ENCODE measurements at regions not wholly inside any gene's neighbourhood (a gene's known extent, or its start where the extent isn't known, plus 50 kb on each side); places are given as distances from the start of the nearest gene placed in this dataset.

- H3K36me3 ChIP-seq (ENCODE audit: control insufficient read depth in 4 of 4, insufficient read depth in 3 of 4, low read depth in 1 of 4, low read length in 3 of 4): no peaks in the 10 kb centered on the region
- H3K9ac ChIP-seq (ENCODE audit: low read depth in 1 of 2, low read length in 2 of 2): no peak overlapping the region
- DNase-seq (ENCODE audit: low spot score): no peak
- no peaks in the 10 kb centered on the region for H3K4me1 ChIP-seq (ENCODE audit: control insufficient read depth in 4 of 4, insufficient read depth in 4 of 4, low read length in 3 of 4)
- no peak overlapping the region for H3K27ac ChIP-seq (ENCODE audit: low read depth in 1 of 2, low read length in 2 of 2)
- peaks cover 0 to 3% (median 0%) of the 10 kb centered on the region in 4 donors for H3K9me3 ChIP-seq (ENCODE audit: control insufficient read depth in 4 of 4, low read length in 3 of 4)
- TF ChIP-seq HNF4G (IDR thresholded peaks at IDR 0.05) (no peak), EGR1 (IDR thresholded peaks at IDR 0.05; ENCODE audit: low read depth in 2 of 2) (no peak), ZBTB33 (IDR thresholded peaks at IDR 0.05) (no peak), CTCF (IDR thresholded peaks at IDR 0.05; ENCODE audit: low read depth, low read length, missing input control) (no peak), GABPA (IDR thresholded peaks at IDR 0.05 in 1 of 2, conservative IDR thresholded peaks at IDR 0.05 in 1 of 2) (no peak)
- TF ChIP-seq, protein P1, sequence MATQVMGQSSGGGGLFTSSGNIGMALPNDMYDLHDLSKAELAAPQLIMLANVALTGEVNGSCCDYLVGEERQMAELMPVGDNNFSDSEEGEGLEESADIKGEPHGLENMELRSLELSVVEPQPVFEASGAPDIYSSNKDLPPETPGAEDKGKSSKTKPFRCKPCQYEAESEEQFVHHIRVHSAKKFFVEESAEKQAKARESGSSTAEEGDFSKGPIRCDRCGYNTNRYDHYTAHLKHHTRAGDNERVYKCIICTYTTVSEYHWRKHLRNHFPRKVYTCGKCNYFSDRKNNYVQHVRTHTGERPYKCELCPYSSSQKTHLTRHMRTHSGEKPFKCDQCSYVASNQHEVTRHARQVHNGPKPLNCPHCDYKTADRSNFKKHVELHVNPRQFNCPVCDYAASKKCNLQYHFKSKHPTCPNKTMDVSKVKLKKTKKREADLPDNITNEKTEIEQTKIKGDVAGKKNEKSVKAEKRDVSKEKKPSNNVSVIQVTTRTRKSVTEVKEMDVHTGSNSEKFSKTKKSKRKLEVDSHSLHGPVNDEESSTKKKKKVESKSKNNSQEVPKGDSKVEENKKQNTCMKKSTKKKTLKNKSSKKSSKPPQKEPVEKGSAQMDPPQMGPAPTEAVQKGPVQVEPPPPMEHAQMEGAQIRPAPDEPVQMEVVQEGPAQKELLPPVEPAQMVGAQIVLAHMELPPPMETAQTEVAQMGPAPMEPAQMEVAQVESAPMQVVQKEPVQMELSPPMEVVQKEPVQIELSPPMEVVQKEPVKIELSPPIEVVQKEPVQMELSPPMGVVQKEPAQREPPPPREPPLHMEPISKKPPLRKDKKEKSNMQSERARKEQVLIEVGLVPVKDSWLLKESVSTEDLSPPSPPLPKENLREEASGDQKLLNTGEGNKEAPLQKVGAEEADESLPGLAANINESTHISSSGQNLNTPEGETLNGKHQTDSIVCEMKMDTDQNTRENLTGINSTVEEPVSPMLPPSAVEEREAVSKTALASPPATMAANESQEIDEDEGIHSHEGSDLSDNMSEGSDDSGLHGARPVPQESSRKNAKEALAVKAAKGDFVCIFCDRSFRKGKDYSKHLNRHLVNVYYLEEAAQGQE (IDR thresholded peaks at IDR 0.05): no peak
- TF ChIP-seq, protein P2, sequence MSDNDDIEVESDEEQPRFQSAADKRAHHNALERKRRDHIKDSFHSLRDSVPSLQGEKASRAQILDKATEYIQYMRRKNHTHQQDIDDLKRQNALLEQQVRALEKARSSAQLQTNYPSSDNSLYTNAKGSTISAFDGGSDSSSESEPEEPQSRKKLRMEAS (IDR thresholded peaks at IDR 0.05): no peak
- H3K4me3 ChIP-seq (ENCODE audit: low read depth in 1 of 3, low read length in 3 of 3): no peak overlapping the region
- no peaks in the 10 kb centered on the region for H3K27me3 ChIP-seq (ENCODE audit: control insufficient read depth in 4 of 4, insufficient read depth in 4 of 4, low read length in 3 of 4)
These were observed 455.9 kb upstream of the USP15 start for GRCh38 chr12:61804301-61804700.

DNA sequence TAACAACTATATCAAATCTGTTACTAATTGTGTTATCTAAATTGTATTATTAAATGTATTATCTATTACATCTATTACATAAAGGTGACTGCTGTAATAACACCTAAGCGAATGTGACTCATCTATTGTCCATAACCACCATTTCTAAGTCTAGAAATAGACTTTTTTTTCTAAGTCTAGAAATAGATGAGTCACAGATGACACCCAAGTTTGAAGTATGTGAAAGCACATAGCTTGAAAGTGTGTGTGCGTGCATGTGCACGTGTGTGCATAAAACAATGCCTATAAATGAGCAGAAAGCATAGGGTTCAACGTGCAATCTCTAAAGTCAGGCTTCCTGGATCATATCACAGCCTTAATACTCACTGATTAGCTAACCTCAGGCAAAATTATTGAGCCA lies 451.3 kb upstream of the USP15 start:
- H3K4me1 ChIP-seq (ENCODE audit: control insufficient read depth in 4 of 4, insufficient read depth in 4 of 4, low read length in 3 of 4): no peaks in the 10 kb centered on the region
- no peak for DNase-seq (ENCODE audit: low spot score)
- H3K36me3 ChIP-seq (ENCODE audit: control insufficient read depth in 4 of 4, insufficient read depth in 3 of 4, low read depth in 1 of 4, low read length in 3 of 4): no peaks in the 10 kb centered on the region
- no peak overlapping the region for H3K9ac ChIP-seq (ENCODE audit: low read depth in 1 of 2, low read length in 2 of 2)
- no peak overlapping the region for H3K4me3 ChIP-seq (ENCODE audit: low read depth in 1 of 3, low read length in 3 of 3)
- peaks cover 0 to 3% (median 0%) of the 10 kb centered on the region in 4 donors for H3K9me3 ChIP-seq (ENCODE audit: control insufficient read depth in 4 of 4, low read length in 3 of 4)
- 82% methylated on average over 4 of the region's 4 CpGs for WGBS
- no peak overlapping the region for H3K27ac ChIP-seq (ENCODE audit: low read depth in 1 of 2, low read length in 2 of 2)
- H3K27me3 ChIP-seq (ENCODE audit: control insufficient read depth in 4 of 4, insufficient read depth in 4 of 4, low read length in 3 of 4): no peaks in the 10 kb centered on the region
- TF ChIP-seq JUND (IDR thresholded peaks at IDR 0.05) (no peak), EGR1 (IDR thresholded peaks at IDR 0.05; ENCODE audit: low read depth in 2 of 2) (no peak), CTCF (IDR thresholded peaks at IDR 0.05; ENCODE audit: low read depth, low read length, missing input control) (no peak), FOXA2 (IDR thresholded peaks at IDR 0.05) (no peak), RAD21 (IDR thresholded peaks at IDR 0.05) (no peak), HNF4G (IDR thresholded peaks at IDR 0.05) (no peak), RXRA (IDR thresholded peaks at IDR 0.05) (no peak), TAF1 (conservative IDR thresholded peaks at IDR 0.05) (no peak), GABPA (IDR thresholded peaks at IDR 0.05 in 1 of 2, conservative IDR thresholded peaks at IDR 0.05 in 1 of 2) (no peak), HNF4A (conservative IDR thresholded peaks at IDR 0.05) (no peak), FOXA1 (IDR thresholded peaks at IDR 0.05) (no peak), NR2F2 (IDR thresholded peaks at IDR 0.05) (no peak), SP1 (IDR thresholded peaks at IDR 0.05) (no peak)
- TF ChIP-seq, protein P1 (IDR thresholded peaks at IDR 0.05): no peak
- TF ChIP-seq, protein P3, sequence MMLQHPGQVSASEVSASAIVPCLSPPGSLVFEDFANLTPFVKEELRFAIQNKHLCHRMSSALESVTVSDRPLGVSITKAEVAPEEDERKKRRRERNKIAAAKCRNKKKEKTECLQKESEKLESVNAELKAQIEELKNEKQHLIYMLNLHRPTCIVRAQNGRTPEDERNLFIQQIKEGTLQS (IDR thresholded peaks at IDR 0.05): no peak
